ENCODE measurements at regions not wholly inside any gene's neighbourhood (a gene's known extent, or its start where the extent isn't known, plus 50 kb on each side); places are given as distances from the start of the nearest gene placed in this dataset.

- ATAC-seq, result no peak
These were observed 88.8 kb downstream of the SPRY4 start for GRCh38 chr5:142235870-142236672.

GRCh38 chr5:142235050-142235797 lies 89.6 kb downstream of the SPRY4 start:
- no peak for ATAC-seq
- no peak for TF ChIP-seq PPARA (CRISPR knock-in tag; IDR thresholded peaks at IDR 0.05; ENCODE audit: borderline replicate concordance)
- TF ChIP-seq ZNF565 (CRISPR knock-in tag; conservative IDR thresholded peaks at IDR 0.05; ENCODE audit: low read depth), result no peak
- TF ChIP-seq ESRRG (CRISPR knock-in tag; IDR thresholded peaks at IDR 0.05), result no peak
- no peak for TF ChIP-seq OSR1 (CRISPR knock-in tag; IDR thresholded peaks at IDR 0.05)
- no peak for TF ChIP-seq PATZ1 (CRISPR knock-in tag; IDR thresholded peaks at IDR 0.05; ENCODE audit: borderline replicate concordance)
- no peak for TF ChIP-seq GLIS3 (CRISPR knock-in tag; IDR thresholded peaks at IDR 0.05)
- no peak for TF ChIP-seq POU6F1 (CRISPR knock-in tag; IDR thresholded peaks at IDR 0.05; ENCODE audit: borderline replicate concordance, low read depth)
- no peak for TF ChIP-seq RARB (CRISPR knock-in tag; IDR thresholded peaks at IDR 0.05)
- TF ChIP-seq SNAI2 (CRISPR knock-in tag; IDR thresholded peaks at IDR 0.05), result no peak
- TF ChIP-seq CSDC2 (CRISPR knock-in tag; IDR thresholded peaks at IDR 0.05), result no peak
- TF ChIP-seq, protein P1, sequence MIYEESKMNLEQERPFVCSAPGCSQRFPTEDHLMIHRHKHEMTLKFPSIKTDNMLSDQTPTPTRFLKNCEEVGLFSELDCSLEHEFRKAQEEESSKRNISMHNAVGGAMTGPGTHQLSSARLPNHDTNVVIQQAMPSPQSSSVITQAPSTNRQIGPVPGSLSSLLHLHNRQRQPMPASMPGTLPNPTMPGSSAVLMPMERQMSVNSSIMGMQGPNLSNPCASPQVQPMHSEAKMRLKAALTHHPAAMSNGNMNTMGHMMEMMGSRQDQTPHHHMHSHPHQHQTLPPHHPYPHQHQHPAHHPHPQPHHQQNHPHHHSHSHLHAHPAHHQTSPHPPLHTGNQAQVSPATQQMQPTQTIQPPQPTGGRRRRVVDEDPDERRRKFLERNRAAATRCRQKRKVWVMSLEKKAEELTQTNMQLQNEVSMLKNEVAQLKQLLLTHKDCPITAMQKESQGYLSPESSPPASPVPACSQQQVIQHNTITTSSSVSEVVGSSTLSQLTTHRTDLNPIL (CRISPR knock-in tag; IDR thresholded peaks at IDR 0.05; ENCODE audit: low read depth), result no peak
- no peak for TF ChIP-seq ZNF70 (CRISPR knock-in tag; IDR thresholded peaks at IDR 0.05)
- no peak for TF ChIP-seq ZNF8 (CRISPR knock-in tag; IDR thresholded peaks at IDR 0.05)
- no peak for TF ChIP-seq BACH2 (CRISPR knock-in tag; IDR thresholded peaks at IDR 0.05; ENCODE audit: borderline replicate concordance)
- TF ChIP-seq ISL1 (CRISPR knock-in tag; IDR thresholded peaks at IDR 0.05), result no peak
- no peak for TF ChIP-seq TCF4 (CRISPR knock-in tag; IDR thresholded peaks at IDR 0.05; ENCODE audit: borderline replicate concordance)
- TF ChIP-seq TSHZ2 (CRISPR knock-in tag; IDR thresholded peaks at IDR 0.05), result no peak
- TF ChIP-seq TOX (CRISPR knock-in tag; IDR thresholded peaks at IDR 0.05; ENCODE audit: borderline replicate concordance), result no peak
- no peak for TF ChIP-seq ZFP3 (CRISPR knock-in tag; IDR thresholded peaks at IDR 0.05)

More at GRCh38 chr5:142235870-142236672, 88.8 kb downstream of the SPRY4 start:
- no peak for TF ChIP-seq CSDC2 (CRISPR knock-in tag; IDR thresholded peaks at IDR 0.05)
- no peak for TF ChIP-seq OSR1 (CRISPR knock-in tag; IDR thresholded peaks at IDR 0.05)
- TF ChIP-seq ZNF70 (CRISPR knock-in tag; IDR thresholded peaks at IDR 0.05), result no peak
- TF ChIP-seq, protein P1 (CRISPR knock-in tag; IDR thresholded peaks at IDR 0.05; ENCODE audit: low read depth), result no peak
- no peak for TF ChIP-seq ZFP30 (CRISPR knock-in tag; IDR thresholded peaks at IDR 0.05)
- TF ChIP-seq ESRRG (CRISPR knock-in tag; IDR thresholded peaks at IDR 0.05), result no peak
- no peak for TF ChIP-seq ZNF565 (CRISPR knock-in tag; conservative IDR thresholded peaks at IDR 0.05; ENCODE audit: low read depth)
- no peak for TF ChIP-seq GLIS3 (CRISPR knock-in tag; IDR thresholded peaks at IDR 0.05)
- TF ChIP-seq SNAI2 (CRISPR knock-in tag; IDR thresholded peaks at IDR 0.05), result no peak
- no peak for TF ChIP-seq ZC3H10 (CRISPR knock-in tag; IDR thresholded peaks at IDR 0.05)
- TF ChIP-seq ISL1 (CRISPR knock-in tag; IDR thresholded peaks at IDR 0.05), result no peak

Data from SK-N-SH treated with all-trans-retinoic acid at 6 μM for 48 hours (cell line).